SKM-1 treated with dmso at 0.1 percent for 144 hours (cell line): ENCODE measurements at regions not wholly inside any gene's neighbourhood (a gene's known extent, or its start where the extent isn't known, plus 50 kb on each side); places are given as distances from the start of the nearest gene placed in this dataset.
"Not testable (repeated sequence)": the region's sequence is repeated elsewhere in the genome, so short reads cannot be mapped to it uniquely, and the experiment has no call there.

Experiments
- DNase-seq: peaks from one replicate; lab custom pipeline; 2025; ENCODE audit not compliant: unreplicated experiment; lab: John Stamatoyannopoulos, UW

DNA sequence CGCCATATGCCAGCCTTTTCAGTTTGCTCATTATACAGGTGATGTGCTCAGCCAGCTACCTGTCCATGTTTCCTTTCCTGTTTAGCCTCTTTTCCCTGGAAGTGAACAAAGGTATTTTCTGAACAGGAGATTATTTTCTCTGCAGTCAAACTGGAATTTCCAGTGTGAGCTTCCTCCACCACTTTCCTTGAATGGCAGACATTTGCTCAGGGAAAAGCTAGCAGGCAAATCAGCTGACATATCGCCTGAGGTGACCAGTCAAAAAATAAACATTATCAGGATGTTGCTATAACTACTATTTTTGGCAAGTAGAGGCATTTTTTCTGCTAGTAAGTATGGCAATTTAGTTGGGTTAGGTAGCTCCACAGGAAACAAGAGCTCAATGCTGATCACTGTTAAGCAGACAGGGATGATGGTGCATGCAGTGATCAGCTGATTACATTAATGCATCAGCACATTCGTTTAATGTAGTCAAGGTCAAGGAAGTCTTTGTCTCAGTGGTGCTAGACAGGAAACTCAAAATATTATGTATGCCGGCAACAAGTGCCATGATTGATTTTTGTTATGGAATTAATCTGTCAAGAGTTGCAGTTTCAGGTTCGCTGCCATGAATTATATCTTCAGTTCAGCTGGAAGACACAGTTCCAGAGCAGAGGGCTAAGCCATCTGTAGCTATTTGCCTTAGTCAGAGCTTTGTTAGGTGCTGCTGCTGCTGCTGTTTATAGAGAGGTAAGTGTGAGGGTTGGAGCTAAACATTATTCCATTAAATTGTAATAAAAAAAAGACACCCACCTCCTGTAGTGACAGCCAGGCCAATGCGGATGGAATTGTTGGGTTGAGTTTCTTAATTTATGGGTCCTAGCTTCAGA, 179.7 kb upstream of the ST6GALNAC5 start:
- no peak for DNase-seq

- DNase-seq, result no peak
Measured at GRCh38 chr1:76690766-76691165, 176.5 kb upstream of the ST6GALNAC5 start.

DNA sequence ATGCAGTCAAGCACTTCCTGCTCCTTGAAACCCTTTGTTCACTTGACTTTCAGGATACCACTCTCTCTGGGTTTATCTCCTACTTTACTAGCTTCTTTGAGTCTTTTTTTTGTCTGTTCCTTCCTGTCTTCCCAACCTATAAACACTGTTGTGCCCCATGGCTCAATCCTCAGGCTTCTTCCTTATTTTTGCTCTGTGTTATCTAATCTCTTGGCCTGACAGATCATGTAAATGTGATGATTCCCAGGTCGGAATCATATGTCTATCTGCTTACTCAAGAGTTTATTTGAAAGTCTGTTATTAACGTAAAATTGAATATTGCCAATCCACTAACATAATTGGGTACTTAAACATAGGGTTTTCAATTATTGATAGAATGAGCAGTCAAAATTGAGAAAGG, 171.7 kb upstream of the ST6GALNAC5 start:
- no peak for DNase-seq

DNA sequence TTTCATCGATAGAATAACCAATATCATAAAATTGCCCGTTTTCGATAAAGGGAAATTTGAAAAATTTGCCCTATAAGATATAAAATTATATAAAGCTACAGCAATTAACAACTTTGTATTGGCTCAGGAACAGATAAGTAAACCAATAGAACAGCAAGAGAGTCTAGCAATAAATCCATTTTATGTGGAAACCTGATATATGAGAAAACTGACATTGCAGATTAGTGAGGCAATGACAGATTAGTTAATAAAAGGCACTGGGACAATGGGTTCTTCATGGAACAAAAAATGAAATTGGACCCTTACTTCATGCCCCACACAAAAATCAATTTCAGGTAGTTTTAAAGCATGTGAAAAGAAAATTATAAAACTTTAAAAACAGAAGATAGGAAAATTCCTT, 169.9 kb upstream of the ST6GALNAC5 start:
- DNase-seq, result no peak

DNA sequence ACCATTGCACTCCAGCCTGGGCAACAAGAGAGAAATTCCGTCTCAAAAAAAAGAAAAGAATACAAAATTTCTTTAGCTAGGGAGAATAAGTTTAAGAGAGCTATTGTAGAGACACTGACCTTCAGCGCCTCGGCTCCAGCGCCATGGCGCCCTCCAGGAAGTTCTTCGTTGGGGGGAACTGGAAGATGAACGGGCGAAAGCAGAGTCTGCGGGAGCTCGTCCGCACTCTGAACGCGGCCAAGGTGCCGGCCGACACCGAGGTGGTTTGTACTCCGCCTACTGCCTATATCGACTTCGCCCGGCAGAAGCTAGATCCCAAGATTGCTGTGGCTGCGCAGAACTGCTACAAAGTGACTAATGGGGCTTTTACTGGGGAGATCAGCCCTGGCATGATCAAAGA, 167.6 kb upstream of the ST6GALNAC5 start:
- not testable (repeated sequence) for DNase-seq

GRCh38 chr1:76700200-76700599, 167.1 kb upstream of the ST6GALNAC5 start:
- not testable (repeated sequence) for DNase-seq

GRCh38 chr1:76705560-76705959, 161.7 kb upstream of the ST6GALNAC5 start:
- no peak for DNase-seq

DNA sequence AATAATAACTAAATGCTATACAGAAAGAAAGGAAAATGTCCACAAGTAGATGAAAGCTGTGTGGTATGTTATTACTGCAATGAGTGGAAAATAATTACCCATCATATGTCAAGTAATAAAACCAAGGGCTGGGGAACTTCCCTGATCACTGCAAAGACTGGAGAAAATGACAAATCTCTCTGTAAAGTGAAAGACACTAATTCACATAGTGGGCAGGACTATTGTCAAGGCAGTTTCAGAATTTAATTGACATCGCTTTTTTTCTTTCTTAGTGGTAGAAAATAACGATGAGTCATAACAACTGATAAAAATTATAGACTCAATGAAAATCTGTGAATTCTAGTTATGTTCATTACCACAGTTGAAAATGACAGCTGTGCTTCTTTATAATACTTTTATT, 153.7 kb upstream of the ST6GALNAC5 start:
- no peak for DNase-seq

DNA sequence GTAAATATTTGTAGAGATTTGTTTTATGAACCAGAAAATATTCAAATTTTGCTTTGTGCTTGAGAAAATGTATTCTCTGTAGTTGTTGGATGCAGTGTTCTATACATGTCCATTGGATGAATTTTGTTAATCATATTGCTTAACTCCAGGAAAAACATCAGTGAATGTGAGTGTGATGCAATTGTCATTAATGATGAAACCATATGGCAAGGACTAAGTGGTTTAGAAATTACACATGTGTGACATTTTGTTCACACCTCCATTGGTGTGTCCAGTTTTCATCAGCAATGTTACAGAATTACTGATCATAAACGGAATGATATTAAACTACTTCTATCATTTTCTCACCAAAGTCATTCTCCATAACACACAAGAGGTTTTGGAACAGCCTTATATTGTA, 151.8 kb upstream of the ST6GALNAC5 start:
- DNase-seq, result no peak

DNA sequence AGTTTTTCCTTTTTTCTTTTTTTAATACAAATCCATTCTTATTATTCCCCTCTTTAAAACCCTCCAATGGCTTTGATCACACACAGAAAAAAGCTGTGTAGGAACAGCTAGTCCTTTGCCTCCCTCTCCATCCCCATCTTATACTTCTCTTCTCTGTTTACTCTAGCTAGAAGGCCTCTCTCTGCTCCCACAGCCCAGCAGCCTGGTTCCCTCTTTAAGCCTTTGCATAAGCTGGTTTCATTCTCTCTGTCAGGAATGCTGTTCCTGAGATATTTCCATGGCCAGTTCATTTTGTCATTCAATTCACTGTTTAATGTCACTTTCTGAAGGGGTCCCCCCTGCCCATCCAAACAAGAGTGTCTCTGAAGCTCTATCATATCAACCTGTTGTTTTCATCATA, 143.3 kb upstream of the ST6GALNAC5 start:
- DNase-seq, result no peak

- no peak for DNase-seq
Measured at GRCh38 chr1:76724816-76725215, 142.5 kb upstream of the ST6GALNAC5 start.

GRCh38 chr1:76725864-76726619, 141.2 kb upstream of the ST6GALNAC5 start:
- DNase-seq, result no peak

DNA sequence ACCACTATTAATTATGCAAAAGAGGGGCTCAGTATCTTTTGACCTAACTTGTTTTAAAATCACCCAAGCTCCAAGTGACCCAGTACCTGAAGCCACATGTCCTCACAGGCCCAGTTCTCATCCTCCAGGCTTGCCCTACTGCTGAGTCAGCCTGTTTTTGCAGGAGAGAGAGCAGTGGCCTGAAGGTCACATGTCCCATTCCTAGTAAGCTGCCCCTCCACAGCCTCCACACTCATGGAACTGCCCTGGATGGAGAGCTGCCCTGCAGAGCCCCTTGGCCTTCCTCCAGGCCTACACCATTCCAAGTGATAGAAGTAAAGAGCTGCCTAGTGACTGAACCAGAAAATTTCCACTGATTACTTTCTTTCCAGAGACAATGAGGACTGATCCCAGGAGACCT, 139.8 kb upstream of the ST6GALNAC5 start:
- no peak for DNase-seq

GRCh38 chr1:76729142-76729541, 138.1 kb upstream of the ST6GALNAC5 start:
- no peak for DNase-seq

DNA sequence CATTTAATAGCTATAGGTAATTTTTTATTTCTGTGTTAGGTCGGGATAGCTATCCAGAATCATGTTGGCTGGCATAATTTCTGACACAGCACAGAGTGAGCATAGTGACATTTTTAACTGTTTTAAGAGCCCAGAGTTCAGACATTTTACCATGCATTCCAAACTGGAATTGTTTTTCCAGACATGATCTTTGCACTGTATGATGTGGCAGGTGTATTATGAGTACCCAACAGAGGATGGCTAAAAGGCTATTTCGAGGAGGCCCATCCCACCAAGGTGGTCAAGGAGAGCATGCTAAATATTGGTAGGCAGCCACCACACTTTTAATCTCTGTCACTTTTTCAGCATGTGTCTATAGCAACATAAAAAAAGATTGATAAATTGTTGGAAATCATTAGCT, 137.3 kb upstream of the ST6GALNAC5 start:
- DNase-seq, result no peak

DNA sequence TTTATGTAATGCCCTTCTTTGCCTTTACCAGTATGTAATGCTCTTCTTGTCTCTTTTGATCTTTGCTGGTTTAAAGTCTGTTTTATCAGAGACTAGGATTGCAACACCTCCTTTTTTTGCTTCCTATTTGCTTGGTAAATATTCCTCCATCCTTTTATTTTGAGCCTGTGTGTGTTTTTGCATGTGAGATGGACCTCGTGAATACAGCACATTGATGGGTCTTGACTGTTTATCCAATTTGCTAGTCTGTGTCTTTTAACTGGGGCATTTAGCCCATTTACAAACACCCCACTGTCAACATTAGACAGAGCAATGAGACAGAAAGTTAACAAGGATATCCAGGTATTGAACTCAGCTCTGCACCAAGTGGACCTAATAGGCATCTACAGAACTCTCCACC, 128.9 kb upstream of the ST6GALNAC5 start:
- DNase-seq, result not testable (repeated sequence)

DNA sequence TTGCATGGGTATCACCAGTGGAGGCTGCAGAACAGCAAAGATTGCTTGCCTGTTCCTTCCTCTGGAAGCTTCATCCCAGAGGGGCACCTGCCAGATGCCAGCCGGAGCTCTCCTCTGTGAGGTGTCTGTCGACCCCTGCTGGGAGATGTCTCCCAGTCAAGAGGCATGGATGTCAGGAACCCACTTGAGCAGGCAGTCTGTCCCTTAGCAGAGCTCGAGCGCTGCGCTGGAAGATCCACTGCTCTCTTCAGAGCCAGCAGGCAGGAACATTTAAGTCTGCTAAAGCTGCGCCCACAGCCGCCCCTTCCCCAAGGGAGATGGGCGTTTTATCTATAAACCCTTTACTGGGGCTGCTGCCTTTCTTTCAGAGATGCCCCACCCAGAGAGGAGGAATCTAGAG, 126.3 kb upstream of the ST6GALNAC5 start:
- DNase-seq, result not testable (repeated sequence)

- no peak for DNase-seq
Measured at GRCh38 chr1:76744989-76745388, 122.3 kb upstream of the ST6GALNAC5 start.

GRCh38 chr1:76746206-76746605, 121.1 kb upstream of the ST6GALNAC5 start:
- DNase-seq, result no peak

DNA sequence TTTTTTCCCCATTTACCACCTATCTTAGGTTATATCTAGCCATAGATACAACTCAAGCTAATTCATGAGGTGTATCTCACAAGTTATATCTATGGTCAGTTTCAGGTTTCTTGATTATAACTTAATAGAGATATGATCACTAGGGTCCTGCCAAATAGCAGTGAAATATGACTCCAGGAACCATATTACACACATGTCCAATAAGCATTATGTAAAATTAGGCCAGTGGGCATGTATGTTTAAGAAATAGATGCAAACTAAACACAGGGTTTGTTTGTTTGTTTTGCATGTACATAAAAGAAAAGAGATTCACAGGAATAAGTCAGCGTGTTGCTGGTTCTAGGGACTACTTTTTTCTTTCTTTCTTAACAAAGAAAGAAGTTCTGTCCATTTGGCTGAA, 112.5 kb upstream of the ST6GALNAC5 start:
- no peak for DNase-seq

DNA sequence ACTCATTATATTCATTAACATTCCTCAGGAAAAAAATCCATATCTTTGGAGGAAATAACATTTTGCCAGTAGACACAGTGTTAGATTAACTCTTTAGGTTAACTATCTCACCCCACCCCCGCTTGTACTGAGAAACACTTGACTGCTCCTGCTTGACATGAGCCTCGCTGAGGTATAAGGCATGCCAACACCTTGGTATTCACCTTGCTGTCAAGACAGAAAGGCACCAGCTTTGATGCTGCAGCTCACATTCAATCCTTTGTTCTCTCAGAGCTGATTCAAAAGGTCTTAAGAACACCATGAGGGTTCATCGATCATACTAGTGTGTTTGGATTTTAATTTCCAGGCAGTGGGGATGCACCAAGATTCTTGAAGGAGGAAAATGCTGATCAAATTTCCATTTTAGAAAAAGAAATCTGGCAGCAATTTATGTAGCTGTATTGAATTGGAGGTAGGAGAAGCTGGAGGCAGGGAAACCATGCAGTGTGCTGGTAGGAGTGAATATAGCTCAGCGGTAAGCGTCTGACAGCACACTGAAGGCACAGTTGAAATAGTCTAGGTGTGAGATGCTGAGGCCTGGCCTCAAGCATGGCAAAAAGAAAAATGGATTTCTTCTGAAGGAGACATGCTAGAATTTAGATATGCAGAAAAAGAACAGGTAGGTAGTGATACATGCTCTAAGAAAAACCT, 108.0 kb upstream of the ST6GALNAC5 start:
- no peak for DNase-seq

DNA sequence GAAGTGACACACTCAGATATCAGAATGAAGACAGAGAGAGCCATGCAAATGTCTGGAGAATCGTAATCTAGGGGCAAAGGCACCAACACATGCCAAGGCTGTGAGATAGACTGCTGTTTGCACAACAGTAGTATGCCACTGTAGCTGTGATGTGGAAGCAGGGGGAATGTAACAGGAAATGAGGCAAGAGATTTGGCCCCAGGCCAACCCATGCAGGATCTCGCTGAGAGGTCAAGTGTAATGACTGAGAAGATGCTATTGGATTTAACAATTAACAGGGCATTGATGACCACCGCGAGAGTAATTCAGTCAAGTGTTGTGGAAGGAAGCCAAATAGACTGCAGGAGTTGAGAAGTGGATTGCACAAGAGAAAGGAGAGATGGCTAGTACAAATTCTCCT, 107.3 kb upstream of the ST6GALNAC5 start:
- no peak for DNase-seq
